GM18867 (cell line): ENCODE measurements at regions not wholly inside any gene's neighbourhood (a gene's known extent, or its start where the extent isn't known, plus 50 kb on each side); places are given as distances from the start of the nearest gene placed in this dataset.

Source experiments
- ATAC-seq: cut with Tn5 transposase; IDR thresholded peaks from one replicate; pipeline ENCODE4 v1.9.1; 2021; ENCODE audit warnings: mild to moderate bottlenecking, moderate library complexity; ENCODE audit not compliant: unreplicated experiment

DNA sequence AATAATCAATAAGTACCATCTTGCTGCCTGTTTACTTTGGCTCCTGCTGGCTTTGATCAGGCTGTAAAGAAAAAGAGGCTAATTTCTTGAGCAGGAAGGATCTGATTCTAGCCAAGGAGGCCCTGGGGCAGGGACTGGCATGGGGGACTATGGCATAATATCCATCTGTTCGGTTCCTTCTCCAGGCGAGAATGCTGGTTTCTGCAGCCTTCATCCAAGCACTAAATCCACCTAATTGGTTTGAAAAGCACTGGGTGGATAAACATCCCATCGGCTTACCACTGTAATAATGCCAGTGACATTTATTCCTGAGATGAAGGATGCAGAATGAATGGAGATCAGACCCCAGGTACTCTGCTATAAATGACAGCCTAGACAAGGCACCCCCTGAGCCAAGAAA, 180.0 kb upstream of the ASIC2 start:
- ATAC-seq, result no peak

- no peak for ATAC-seq
Measured at GRCh38 chr17:33474789-33475188, 181.7 kb upstream of the ASIC2 start.

DNA sequence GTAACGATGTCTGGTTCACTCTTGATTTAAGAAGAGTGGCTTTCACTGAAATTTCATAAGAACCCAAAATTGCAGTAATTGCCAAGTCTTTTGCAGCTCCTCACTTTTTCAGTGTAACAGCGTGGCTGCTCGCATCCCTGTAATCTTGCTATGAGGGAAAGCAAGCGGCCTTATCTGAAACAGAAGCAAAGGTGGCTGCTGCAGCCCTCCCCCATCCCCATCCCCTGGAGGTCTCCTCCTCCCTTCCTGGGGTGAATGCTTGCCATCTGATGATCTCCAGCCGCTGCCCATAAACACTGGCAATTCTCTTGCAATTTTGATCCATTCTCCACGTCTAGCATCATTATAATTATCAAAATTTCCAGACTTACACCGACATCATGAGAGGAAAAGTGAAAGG, 182.5 kb upstream of the ASIC2 start:
- ATAC-seq, result no peak

DNA sequence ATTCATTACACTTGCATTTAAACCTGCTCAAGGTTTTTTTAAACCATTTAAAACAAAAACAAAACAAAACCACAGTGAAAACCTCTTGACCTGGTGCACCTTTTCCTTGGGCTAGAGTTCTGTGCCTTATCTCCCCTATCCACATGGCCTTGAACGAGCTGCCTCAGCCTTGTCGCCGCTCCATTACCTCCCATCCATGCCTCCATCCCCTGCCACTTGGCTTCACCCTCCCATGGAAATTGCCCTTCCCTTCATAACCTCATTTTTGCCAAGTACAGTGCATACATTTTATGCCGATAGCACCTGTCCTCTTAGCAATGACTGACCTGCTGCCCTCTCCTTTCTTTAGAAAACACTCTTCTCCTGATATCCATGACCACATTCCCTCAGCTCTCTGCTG, 188.6 kb upstream of the ASIC2 start:
- ATAC-seq, result no peak

DNA sequence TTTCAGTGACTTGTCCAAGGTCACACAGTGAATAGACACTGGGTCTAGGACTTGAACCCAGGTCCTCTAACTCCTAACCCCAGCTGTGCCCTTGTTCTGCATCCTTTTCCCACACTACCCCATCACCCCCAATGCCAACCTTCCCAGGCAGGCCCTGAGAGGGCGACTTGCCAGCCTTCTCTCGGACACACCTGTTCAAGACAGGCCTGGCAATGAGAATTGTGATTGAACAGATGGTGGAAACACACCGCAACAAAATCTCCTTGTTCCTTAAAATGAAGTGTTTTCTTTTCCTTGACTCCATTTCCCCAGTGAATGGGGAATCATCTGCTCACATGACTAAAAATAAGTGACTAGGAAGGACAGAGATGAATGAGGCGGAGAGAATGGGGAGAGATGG, 189.5 kb upstream of the ASIC2 start:
- ATAC-seq, result no peak

GRCh38 chr17:33484559-33484958, 191.5 kb upstream of the ASIC2 start:
- no peak for ATAC-seq

DNA sequence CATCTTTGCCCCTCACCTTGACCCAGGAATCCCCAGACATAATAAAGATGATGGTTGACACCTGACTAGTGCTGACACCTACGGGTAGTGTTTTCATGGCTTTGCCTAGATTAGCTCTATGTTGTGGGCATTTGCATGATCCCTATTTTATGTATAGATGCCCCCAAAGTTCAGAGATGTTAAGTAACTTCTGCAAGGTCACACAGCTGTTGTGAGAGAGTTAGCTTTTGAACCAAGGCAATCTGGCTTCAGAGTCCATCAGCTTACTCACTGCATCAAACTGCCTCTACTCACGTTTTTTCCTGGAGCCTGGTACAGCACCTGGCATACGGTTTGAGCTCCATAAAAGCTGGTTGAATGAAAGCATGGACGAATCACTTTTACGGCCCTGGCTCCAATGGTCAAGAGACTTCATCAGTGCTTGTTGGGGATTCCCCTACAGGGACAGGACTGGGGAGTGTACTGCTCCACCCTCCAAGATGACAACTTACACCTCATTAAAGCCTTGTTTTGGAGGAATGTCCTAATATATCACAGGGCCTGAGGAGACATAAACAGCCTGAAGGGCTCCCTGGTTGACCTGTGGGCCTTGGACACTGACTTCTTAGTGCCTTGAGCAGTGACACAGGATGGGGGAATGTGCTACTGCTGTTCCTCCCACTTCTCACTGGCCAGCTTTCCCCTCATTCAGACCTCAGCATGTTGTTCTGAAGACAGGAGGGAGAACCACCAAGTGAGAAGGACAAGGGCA, 193.2 kb upstream of the ASIC2 start:
- ATAC-seq, result no peak

- no peak for ATAC-seq
Measured at GRCh38 chr17:33487187-33487879, 194.2 kb upstream of the ASIC2 start.

- no peak for ATAC-seq
Measured at GRCh38 chr17:33491871-33492481, 198.9 kb upstream of the ASIC2 start.

GRCh38 chr17:33492731-33493265, 199.7 kb upstream of the ASIC2 start:
- ATAC-seq, result no peak

DNA sequence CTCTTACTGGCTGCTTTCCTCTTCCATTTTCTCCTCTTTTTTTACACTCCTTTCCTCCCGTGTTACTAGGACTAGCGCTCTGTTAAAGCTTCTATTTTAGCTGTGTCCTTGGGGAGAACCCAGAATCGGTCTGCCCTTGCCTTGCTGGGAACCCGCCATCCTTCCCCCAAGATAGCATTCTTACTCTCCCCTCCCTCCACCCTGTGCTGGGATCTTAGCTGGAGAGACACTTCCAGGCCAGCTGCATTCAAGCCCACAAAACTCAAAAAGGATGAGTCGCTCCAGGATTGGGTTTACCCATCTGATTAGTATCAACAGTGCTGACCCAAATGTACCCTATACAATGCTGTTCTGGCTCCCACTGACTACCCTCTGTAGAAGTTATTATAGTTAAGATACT, 200.5 kb upstream of the ASIC2 start:
- no peak for ATAC-seq

GRCh38 chr17:33494151-33494550, 201.1 kb upstream of the ASIC2 start:
- ATAC-seq, result no peak

DNA sequence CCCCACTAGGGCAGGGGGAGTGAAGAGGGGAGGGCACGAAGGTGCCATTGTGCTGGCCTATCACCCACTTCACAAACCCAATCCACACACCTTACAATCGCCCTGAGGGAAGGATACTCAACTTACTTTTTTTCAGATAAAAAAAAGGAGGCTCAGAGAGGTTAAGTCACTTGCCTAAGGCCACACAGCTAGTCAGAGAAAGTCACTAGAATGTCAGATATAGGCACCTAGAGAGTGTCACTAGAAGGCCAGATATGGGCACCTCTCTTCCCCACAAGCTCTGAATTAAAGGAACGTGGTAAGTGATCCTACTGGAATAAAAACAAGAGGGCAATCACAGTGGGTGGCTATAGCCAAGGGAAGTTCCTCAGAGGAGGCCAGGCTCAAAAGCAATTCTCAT, 204.5 kb upstream of the ASIC2 start:
- no peak for ATAC-seq

DNA sequence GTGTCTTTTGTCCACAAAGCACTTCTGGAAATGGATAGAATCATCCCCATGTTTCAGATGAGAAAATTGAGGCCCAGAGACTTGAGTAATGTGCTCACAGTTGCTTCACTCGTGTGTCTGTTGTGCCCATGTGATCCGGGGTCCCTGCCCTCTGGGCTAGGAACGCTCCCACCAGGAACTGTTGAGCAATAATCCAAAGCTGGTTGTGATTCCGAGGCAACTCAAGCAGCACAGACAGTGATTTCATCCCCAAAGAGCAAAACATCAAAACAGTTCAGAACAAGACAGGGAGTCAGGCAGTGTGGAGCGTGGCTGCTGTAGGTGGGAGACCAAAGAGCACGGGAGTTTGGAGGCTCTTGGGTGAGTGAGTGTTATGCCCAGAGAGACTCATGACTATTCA, 205.0 kb upstream of the ASIC2 start:
- ATAC-seq, result no peak

DNA sequence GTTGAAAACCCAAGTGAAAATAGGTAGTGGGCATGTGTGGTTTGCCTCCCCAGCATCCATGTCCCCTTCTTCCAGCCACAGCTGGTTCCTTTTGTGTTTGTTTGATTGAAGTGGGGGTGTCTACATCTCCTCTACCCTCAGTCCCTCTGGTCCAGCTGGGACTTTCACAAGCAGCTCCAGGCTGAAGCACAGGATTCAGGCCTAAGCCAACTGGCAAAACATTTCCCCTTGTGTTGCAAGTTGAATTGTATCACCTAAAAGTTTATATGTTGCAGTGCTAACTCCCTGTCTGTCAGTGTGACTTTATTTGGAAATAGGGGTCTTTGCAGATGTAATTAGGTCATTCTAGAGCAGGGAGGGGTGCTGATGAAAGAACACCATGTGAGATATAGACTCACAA, 205.9 kb upstream of the ASIC2 start:
- no peak for ATAC-seq

GRCh38 chr17:33500151-33500550, 207.1 kb upstream of the ASIC2 start:
- ATAC-seq, result no peak

DNA sequence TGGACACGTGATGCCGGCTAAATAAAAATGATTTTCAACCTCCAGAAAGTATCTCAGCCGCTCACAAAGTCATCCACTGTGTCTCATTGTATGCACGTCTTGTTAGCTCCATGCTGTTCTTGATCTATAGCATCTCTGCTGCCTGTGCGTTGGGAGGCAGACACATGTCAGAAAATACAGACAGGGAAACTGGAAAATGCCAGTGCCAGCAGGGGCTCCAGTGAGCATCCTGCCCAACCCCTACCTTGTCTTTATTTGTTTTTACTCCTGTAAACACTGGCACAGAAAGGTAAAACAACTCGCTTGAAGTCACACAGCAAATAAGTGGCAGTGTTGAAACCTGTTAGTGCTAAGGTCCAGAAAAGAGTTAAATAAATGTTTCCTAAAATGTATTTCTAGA, 208.1 kb upstream of the ASIC2 start:
- ATAC-seq, result no peak

- ATAC-seq, result no peak
Measured at GRCh38 chr17:33504571-33504970, 211.5 kb upstream of the ASIC2 start.

- ATAC-seq, result no peak
Measured at GRCh38 chr17:33506889-33507650, 214.0 kb upstream of the ASIC2 start.

DNA sequence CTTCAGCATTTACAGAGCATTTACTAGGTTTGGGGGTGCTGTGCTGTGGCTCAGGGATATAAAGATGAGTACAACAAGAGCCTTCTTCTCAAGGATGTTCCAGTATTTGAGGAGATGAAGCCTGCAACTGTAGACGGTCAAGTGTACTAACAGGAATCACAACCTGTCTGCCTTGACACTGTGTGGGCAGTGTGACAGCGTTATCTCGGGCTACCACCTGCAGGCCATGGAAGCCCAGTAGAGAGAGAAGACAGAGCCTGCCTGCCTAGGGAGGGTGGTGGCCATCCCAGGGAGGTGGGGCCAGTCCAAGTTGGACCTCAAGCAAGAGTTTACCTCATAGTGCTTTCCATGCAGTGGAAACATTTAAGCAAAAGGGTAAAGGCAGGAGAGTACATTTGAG, 215.1 kb upstream of the ASIC2 start:
- no peak for ATAC-seq

- no peak for ATAC-seq
Measured at GRCh38 chr17:33509331-33509730, 216.2 kb upstream of the ASIC2 start.
